ENCODE measurements at regions not wholly inside any gene's neighbourhood (a gene's known extent, or its start where the extent isn't known, plus 50 kb on each side); places are given as distances from the start of the nearest gene placed in this dataset.
"Not testable (repeated sequence)": the region's sequence is repeated elsewhere in the genome, so short reads cannot be mapped to it uniquely, and the experiment has no call there.

DNA sequence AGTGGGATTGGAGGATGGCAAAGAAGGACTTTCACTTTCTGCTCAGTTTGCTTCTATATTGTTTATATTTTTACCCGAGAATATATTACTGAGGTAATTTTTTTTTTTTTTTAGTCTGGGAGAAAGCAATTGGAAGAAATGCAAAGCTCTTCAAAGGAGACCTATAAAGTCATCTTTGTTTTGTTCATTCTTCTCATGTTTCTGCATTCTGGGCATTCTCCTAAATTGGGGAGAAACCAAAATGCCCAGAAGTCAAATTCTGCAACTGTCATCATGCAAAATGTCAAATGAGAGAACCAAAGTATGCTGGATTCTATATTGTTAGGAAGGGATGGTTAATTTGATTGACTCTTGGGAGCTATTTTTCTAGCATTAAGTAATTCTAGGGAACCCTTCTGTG is 168.3 kb upstream of the TSC22D2 start:
- ATAC-seq = no peak

DNA sequence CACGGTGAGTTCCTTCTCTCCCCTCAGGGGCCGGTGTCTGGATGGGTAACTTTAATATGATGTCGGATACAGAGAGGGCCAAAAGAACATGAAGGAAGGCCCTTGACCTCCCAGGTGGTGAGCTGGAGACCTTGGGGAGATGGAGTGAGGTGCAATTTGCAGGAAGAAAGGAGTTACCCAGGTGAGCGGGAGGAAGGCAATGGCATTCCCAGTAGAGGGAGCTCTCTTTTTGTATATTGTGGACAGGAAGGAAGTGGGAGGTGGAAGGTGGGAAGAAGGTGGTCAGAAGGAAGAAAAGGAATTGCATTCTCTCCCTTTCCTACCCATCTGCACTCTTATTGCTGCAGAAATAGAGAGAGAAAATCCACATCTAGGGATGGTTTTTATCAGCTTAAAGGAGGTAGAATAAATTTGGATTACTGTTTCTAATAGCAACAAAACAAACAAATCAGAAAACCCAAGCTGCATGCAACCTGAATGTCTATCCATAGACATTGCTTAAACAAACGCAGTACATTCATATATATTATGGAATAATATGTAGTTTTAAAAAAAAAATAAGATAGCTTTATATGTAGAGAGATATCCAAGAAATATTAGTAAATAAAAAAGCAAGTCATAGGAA is 169.0 kb upstream of the TSC22D2 start:
- ATAC-seq = no peak

DNA sequence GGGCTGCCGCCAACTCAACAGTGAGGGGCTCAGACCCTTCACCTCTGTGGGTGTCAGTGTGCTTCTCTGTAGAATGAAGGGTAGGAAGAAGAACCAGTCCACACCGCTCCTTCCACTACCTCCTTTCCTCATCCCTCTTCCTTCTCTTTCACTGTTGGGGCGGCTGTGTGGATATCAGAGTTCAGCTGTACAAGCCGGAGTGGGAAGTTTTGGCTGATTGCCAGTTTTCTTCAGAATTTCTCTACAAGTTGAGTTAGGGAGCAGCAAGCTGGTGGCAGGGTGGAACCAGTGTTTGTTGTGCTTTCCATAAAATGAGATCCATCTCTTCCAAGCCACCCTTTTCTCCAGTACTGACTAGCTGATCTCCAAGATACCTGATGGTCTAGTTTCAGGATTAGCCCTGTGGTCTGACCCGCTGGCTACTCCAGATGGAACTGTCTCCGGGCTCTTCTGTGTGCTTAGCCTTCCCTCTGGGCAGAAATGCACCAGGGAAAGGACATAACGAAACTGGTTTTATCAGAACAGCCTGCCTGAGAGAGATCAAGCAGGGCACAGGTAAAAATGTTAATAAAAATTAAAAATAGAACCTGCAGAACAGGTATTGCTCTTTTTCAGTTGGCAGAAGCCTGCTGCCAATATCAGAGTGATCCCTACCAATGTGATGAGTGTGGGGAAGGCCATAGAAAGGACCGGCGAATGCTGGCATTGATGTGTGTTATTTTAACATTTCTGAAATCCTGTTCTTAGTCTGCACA is 169.9 kb upstream of the TSC22D2 start:
- no peak for ATAC-seq

DNA sequence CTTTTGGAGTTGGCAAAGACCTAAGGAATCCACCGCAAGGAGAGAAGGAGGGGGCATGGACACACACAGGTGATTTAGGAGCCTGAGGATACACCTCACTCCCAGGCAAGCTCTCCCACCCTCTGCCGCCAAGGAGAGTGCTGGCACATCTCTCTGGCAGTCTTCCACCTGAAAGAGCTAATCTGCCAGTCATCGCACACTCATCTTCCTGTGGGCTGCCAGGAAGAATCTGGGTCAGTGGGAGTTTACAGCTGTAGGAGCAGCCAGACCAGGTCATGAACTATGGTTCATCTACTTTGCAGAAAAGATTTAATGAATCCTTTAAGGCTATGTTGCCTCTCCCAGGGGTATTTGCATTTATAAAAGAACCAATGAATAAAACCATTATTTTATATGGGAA is 170.6 kb upstream of the TSC22D2 start:
- no peak for ATAC-seq

DNA sequence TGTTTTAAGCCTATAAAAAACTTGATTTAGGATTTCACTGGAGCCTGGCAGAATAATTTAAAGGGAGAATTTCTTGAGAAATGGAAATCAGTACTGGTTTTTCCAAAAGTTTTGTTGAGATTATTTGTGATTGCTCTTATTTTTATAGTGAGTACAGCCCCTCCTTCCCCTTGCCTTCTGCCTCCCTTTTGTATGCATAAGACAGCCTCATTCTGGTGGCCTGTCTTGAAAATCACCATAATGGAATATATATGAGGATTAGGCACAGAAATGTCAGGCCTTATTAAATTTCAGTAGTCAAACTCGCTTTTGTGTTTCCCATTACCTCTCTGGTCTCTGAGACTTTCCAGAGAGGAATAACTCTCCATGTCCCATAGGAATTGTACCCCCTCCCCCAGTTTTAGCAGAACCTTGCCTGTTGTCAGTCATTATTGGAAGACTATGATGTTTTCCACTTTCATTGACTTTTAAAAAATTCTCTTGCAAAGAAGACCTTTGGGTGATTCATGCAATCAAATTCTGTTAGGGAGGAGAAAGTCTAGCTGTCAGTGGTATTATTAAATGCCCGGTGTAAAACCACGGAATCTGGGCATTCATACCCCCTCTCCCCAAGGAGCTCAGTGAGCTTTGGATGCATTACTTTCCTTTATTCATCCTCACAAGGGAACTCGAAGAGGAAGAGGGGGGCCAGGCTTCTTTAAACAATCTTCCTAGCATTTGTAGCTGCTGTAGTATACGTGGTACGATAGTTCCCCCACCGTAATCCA is 171.6 kb upstream of the TSC22D2 start:
- no peak for ATAC-seq

DNA sequence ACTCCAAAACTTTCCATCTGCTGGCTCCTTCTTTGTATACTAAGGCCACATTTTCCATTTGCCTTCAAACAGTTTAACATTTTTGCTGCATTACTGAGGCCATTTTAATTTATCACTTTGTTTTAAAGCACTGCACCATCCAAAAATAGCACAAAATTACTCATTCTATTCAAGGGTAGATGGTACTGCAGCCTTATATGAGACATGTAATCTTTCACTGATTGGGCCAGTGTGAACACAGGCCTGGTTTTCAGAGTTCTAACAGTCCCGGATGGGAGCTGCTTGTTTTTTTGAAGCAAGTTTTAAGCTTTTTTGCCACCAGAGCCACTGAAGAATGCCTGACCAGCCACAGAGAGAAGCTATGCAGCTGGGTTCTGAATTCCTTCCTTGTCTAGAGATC is 172.3 kb upstream of the TSC22D2 start:
- ATAC-seq = no peak

DNA sequence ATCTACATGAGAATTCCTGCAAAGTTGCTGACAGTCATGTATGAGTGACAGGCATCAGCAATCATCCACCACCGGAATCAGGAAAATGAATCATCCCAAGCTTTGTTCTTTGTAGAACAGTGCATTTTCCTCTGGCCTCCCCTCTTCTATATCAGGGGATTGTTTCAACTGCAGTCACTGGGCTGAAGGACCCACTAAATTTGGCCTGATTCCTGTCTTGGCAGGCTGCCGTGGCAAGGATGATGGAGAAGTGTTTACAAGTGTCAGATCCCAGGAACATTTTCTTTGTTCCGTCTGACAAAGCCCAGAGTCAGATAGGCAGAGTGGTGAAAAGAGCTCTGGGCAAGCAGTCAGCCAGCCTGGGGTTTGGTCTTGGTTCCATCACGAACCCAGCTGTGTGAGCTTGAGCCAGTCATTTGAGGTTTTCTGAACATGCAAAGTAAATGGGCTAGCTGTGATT is 175.1 kb upstream of the TSC22D2 start:
- ATAC-seq = no peak

DNA sequence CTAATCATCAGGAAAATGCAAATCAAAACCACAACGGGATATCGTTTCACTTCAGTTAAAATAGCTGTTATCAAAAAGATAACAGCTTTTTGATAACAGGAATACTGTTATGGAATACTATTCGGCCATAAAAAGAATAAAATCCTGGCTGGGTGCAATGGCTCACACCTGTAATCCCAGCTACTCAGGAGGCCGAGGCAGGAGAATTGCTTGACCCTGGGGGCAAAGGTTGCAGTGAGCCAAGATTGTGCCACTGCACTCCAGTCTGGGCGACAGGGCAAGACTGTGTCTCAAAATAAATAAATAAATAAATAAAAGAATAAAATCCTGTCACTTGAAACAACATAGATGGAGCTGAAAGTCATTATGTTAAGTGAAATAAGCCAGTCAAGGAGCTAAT is 178.1 kb upstream of the TSC22D2 start:
- no peak for ATAC-seq

DNA sequence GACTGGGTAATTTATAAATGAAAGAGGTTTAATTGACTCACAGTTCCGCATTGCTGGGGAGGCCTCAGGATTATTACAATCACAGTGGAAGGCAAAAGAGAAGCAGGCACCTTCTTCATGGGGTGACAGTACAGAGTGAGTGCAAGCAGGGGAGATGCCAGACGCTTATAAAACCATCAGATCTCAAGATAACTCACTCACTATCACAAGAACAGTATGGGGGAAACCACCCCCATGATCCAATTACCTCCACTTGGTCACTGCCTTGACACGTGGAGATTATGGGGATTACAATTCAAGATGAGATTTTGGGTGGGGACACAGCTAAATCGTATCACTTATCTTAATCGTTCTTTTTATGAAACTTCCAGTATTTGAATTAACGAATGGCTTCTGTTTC is 179.5 kb upstream of the TSC22D2 start:
- ATAC-seq = not testable (repeated sequence)

DNA sequence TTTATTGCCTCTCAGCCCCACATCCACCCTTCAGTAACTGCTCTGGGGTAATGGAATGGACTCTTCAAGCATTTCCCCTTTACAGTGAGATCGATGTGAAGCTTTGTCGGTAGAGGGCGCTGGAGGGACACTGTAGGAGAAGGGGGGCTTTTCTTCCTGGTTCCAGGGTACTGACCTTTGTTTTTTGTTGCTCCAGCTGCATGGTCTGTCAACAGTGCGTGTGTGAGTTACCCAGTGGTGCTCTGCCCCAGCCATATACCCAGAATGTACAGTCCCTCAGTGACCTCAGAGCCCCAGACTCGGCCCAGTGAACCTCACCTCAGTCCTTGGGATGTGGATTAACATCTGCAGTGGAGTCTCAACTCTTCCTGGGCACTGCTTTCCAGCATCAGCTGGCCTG is 180.3 kb upstream of the TSC22D2 start:
- peak in 1 of 2 donors; percentile 30 for ATAC-seq

DNA sequence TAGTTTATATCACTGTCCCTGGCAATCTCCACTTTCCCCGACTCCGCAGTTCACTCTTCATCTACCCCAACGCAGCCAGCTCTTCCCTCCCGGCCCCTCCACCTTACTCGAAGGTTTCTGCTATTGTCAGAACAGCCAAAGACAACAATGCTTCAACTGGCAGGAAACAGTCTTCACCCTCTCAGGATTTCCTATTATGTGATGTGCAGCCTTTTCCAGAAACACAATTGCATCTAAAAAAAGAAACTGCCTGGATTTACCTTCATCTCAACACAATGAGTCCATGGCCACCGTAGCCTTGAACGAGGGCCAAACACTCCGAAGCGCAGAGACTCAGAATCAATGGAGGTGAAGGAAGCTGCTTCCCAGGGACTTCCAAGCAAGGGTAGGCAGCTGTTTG is 182.1 kb upstream of the TSC22D2 start:
- ATAC-seq = no peak

DNA sequence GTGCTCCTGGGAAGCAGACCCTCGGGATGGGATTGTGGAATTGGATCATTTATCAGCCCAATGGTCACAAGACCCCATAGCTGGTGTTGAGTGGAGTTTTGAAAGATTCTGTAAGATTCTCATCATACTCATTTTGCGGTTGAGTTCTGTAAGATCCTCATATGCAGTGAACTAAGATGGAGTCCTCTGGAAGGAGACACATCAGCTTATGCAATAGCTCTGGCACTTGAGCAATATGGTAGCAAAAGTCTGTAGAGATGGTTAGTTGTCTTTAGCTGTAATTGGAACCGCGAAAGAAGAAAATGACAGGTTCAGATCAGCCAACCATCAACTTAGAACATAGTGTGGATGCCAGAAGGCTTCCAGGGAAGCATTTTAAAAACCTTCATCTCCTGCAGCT is 184.5 kb upstream of the TSC22D2 start:
- no peak for ATAC-seq

DNA sequence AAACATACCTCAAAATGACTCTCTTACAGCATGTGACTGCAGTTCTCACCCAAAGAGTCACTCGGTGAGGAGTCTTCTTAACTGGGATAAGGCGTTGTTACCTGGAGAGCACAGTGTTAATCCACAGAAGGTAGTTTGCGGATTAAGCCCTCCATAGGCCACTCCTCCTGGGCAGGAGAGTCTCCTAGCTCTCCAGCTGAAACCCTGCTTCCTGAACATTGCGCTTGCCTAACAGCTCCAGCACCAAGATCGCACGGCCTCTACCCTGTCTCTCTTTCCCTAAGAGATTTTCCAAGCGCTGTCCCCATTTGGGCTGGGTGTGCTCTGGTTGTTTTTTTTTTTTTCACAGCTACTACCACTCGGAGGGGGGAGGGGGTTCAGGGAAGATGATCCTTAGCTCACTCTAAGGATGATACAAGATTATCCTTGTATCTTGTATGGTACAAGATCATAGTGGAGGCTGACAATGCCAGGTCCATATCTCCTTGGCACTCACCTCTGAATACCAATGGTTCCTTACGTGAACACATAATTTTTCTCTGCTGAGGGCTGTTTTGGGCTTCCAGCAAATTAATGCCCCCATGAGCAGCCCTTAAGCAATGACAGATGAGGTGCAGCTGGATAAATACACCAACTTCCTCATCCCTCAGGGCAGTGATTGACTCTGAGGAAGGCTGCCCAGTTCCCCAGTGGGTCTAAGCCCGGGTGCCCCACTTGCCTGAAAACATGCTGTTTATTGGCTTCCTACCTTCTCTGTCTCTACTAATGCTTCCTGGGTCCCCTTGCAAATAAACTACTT is 185.2 kb upstream of the TSC22D2 start:
- ATAC-seq = no peak

DNA sequence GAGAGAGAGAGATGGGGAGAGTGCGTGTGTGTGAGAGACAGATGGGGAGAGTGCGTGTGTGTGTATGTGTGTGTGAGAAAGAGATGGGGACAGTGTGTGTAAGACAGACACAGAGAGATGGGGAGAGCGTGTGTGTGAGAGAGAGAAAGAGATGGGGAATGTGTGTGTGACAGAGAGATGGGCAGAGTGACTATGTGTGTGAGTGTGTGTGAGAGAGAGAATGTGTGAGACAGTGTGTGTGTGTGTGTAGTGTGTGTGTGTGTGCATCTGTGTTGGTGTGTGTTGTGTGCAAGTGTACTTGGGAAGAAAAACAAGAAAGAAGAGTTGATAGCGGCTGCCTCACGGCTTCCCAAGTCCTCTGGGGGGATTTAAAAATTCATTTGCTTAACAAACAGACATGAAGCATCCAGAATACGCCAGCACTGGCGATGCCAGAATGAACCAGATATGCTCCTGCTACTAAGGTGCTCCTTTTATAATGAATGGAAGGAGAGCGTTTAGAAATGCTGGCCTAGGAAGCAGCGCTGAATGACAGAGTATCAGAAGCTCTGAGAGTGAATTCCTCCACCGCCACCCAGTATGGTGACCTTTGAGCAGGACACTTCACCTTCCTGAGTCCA is 186.1 kb upstream of the TSC22D2 start:
- ATAC-seq = no peak

DNA sequence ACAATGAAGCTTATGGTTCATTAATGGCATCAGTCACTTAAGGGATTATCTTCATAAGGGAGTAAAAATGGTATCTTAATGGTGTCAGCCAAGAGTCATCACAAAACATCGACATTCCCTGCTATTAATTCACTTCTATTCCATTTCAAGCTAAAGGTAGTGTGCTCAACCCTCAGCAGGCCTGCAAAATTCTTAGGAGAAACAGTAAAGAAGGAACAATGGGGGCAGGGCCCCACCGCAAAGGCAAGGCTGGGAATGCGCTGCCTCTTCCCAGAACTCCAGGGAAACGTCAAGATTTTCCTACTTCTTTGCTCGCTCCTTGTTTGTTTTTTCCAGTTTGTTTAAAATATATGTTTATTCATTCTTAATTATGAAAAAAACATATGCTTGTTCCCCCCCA is 187.3 kb upstream of the TSC22D2 start:
- ATAC-seq = no peak

DNA sequence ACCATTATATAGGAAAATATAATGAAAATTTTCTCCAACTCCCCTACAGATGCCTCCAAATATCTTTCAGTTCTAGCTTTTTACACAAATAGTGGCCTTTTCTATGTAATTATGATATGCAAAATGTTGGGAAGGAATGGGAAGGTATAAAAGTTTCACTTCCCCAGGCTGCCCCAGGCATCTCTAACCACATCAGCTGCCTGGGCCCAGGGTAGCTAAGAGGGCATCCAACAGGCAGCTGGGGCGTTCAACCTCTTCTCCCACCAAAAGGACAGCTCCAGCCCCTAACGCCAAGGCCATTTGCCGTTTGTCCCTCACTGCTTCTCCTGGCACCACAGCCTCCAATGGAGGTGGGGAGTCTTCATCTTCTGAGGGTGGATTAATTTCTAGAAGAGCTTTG is 188.1 kb upstream of the TSC22D2 start:
- no peak for ATAC-seq

DNA sequence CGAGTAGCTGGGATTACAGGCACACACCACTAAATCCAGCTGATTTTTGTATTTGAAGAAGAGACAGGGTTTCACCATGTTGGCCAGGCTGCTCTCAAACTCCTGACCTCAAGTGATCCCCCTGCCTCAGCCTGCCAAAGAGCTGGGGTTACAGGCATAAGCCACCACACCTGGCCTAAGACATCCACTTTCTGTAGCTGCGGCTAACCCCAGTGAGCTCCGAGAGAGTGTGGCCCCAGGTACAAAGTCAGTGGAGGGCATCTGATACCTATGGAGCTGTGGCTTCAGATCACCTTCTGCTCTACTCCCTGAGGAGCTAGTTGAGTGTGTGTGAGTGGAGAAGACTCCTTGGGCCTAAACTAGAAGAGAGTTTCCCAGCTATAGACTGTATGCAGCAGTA is 189.3 kb upstream of the TSC22D2 start:
- no peak for ATAC-seq

DNA sequence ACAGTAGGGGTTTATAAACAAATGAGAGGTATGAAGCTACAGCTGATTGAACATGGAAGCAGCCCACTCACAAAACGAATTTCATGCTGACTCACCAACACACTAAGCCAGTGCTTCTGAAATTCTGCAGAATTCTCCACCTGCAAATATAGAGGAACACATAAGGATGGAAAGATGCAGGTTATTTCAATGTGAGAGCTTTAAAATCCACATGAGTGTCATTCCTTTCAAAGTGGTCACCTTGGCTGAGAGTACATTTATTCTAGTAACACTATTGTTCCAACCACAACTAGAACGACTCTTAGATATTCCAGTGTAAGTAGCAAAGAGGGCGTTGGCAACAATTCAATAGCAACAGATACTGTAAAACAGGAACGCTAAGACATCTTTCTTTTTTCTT is 189.9 kb upstream of the TSC22D2 start:
- ATAC-seq = no peak

DNA sequence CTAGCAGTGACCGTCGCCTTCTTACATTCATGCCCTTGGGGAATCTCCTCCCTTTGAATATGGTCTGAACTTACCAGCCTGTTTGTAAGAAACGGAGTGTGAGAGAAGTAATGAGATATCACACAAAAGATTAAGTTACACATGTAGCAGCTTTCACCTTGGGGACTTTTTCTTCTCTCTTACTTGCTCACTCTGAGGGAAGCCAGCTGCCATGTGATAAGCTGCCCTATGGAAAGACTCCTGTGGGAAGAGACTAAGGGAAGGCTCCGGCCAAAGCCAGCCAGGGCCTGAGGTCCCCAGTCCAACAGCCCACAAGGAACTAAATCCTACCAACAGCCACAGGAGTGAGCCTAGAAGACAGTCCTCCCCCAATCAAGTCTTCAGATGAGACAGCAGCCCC is 190.4 kb upstream of the TSC22D2 start:
- ATAC-seq = no peak

DNA sequence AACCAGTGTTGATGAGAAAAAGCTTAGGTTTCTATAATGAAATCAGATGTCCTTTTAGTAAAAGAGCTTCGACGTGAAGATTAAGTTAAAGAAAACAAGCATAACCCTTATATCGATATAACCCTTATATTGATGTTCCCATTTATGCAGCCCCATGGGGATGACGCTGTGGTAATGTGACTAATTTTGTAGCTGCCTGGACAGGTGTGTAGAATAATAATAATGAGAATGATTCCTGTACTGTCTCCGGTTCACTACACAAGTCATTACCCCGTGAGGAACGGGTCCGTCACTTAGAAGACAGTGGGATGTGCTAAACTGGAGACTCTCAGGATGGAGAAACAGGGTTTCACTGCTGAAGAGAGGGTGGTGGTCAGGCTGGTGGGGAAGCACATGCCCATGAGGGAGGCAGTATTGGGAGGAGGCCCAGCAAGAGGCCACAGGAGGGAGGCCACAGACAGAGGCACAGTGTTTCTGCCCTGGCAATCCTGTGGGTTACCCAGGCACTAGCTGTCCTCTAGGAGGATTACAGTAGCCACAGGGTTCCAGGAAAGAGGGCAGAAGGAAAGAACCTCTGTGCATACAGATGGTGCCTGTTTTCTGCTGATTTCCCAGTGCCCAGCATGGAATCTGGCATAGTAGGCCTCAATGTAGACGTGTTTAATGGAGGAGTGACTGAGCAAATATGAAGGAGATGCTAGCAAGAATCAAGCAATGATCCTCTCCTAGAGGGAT is 191.1 kb upstream of the TSC22D2 start:
- no peak for ATAC-seq

DNA sequence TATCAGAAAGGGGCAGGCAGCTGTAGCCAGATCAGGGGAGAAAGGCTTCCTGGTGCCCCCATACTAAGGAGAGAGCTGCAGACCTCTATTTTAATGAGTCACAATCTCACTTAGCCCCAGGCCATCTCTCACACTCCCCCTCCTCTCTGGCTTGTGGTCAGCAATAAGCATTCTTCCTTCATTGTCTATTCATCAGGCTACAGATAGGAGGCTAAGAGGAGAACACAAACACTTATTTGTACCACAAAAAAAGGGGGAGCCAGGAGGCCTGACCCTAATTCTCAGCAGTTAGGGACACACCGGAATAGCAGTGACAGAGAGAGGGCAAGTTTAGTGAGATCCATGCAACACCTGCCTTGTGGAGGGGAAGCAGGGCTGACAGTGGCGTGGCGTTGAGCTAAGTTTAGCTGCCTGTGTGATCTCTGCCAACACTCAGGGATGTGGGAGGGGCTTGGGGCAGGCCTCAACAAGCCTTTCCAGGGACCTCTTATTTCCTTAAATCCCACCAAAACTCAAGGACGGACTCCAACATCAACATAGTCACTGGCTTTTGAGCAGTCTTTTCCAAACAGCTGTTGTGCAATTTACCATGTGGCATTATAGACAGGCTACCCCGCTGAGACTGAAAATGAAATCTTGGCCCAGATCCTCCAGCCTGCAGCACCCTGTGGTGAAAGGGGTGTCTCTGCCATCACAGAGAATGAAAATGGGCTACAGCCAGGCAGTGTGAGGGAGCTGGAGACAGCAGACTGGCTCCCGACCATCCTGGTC is 191.9 kb upstream of the TSC22D2 start:
- no peak for ATAC-seq

Measured in activated CD4-positive, CD25-positive, alpha-beta regulatory T cell treated with anti-CD3 and anti-CD28 coated beads, Interleukin-2, amount 50 U/mL, for 24 hours (primary cell).